ENCODE measurements at regions not wholly inside any gene's neighbourhood (a gene's known extent, or its start where the extent isn't known, plus 50 kb on each side); places are given as distances from the start of the nearest gene placed in this dataset.
"Not testable (repeated sequence)": the region's sequence is repeated elsewhere in the genome, so short reads cannot be mapped to it uniquely, and the experiment has no call there.

GRCh38 chr4:36610628-36611027 is 329.2 kb downstream of the DTHD1 start:
- FAIRE-seq (no peak), ATAC-seq (no peak), DNase-seq (no peak)
- no peak for TF ChIP-seq CTCF (IDR thresholded peaks at IDR 0.05)
- intact Hi-C loops (cut with DNase I), result no loop called here
- no peak overlapping the region for H3K4me3 ChIP-seq
- no peaks in the 10 kb centered on the region for H3K27me3 ChIP-seq
- H3K4me1 ChIP-seq, result no peaks in the 10 kb centered on the region
- WGBS, 2 donors, result 70 to 72% methylated on average over 2 of the region's 2 CpGs
- H3K27ac ChIP-seq, result no peak overlapping the region
- no peaks in the 10 kb centered on the region for H3K9me3 ChIP-seq
- no peaks in the 10 kb centered on the region for H3K36me3 ChIP-seq

- H3K9me3 ChIP-seq; H3K36me3 ChIP-seq; DNase-seq; intact Hi-C loops (cut with DNase I); H3K4me1 ChIP-seq; ATAC-seq; H3K27me3 ChIP-seq; FAIRE-seq; H3K27ac ChIP-seq; H3K4me3 ChIP-seq: not testable (repeated sequence)
- 61 to 79% methylated on average over 2 of the region's 2 CpGs for WGBS, 2 donors
Measured at GRCh38 chr4:36613142-36613541, 331.7 kb downstream of the DTHD1 start.

- H3K4me3 ChIP-seq, result no peak overlapping the region
- no peaks in the 10 kb centered on the region for H3K9me3 ChIP-seq
- 87 to 91% methylated on average over 3 of the region's 3 CpGs for WGBS, 2 donors
- intact Hi-C loops (cut with DNase I), result no loop called here
- no peak for TF ChIP-seq CTCF (IDR thresholded peaks at IDR 0.05)
- no peak for DNase-seq
- no peaks in the 10 kb centered on the region for H3K4me1 ChIP-seq
- FAIRE-seq, result no peak
- no peaks in the 10 kb centered on the region for H3K27me3 ChIP-seq
- H3K36me3 ChIP-seq, result no peaks in the 10 kb centered on the region
- H3K27ac ChIP-seq, result no peak overlapping the region
- ATAC-seq, result no peak
Measured at GRCh38 chr4:36614011-36614410, 332.6 kb downstream of the DTHD1 start.

GRCh38 chr4:36618102-36618501 is 336.7 kb downstream of the DTHD1 start:
- no peak overlapping the region for H3K4me3 ChIP-seq
- no peak for DNase-seq
- no peaks in the 10 kb centered on the region for H3K9me3 ChIP-seq
- H3K27me3 ChIP-seq, result no peaks in the 10 kb centered on the region
- TF ChIP-seq CTCF (IDR thresholded peaks at IDR 0.05), result no peak
- 50 to 92% methylated on average over 1 of the region's 1 CpG for WGBS, 2 donors
- H3K36me3 ChIP-seq, result no peaks in the 10 kb centered on the region
- H3K4me1 ChIP-seq, result no peaks in the 10 kb centered on the region
- no peak for FAIRE-seq
- intact Hi-C loops (cut with DNase I), result no loop called here
- no peak overlapping the region for H3K27ac ChIP-seq
- no peak for ATAC-seq

GRCh38 chr4:36624030-36624429 is 342.6 kb downstream of the DTHD1 start:
- H3K9me3 ChIP-seq, result no peaks in the 10 kb centered on the region
- DNase-seq, result no peak
- H3K4me1 ChIP-seq, result no peaks in the 10 kb centered on the region
- no peak overlapping the region for H3K27ac ChIP-seq
- H3K27me3 ChIP-seq, result no peaks in the 10 kb centered on the region
- ATAC-seq, result no peak
- FAIRE-seq, result no peak
- intact Hi-C loops (cut with DNase I), result no loop called here
- H3K36me3 ChIP-seq, result no peaks in the 10 kb centered on the region
- no peak for TF ChIP-seq CTCF (IDR thresholded peaks at IDR 0.05)
- H3K4me3 ChIP-seq, result no peak overlapping the region
